ENCODE measurements at regions not wholly inside any gene's neighbourhood (a gene's known extent, or its start where the extent isn't known, plus 50 kb on each side); places are given as distances from the start of the nearest gene placed in this dataset.

DNA sequence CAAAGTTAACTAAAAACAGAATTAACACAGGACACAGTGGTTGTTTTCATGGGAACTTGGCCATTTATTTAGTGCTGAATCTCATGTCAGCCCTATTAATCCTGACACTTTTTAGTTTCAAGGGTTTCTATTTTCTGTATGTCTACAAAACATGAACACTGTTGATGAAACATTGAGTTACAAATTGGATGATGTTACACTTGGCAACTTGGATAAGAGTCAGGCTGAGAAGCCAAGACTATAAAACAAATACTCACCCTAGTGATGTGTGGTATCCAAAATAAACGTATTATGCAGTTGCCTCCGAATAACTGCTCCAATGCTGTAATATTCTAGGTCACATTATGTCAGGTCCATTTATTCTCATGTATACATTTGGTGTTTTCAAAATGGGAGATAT is 349.6 kb downstream of the ZIC1 start:
- no peak overlapping the region for H3K4me3 ChIP-seq

DNA sequence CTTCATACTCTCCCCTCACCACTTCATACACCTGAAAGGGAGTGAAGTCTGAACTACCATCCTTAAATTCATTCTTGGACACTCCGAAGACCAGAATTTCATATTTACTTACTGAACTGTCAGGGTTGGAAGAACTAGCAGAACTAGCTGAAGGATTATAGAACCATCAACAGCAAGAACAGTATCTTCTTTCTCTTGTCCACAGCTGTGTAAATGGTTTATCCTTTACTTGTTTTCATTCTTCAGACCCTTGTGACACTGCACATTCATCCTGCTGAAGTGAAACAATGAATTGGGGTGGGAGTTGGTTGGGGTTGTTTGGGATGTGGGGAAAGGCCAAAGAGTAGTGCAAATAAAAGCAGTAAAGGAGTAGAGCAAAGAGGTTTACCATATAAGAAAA is 350.9 kb downstream of the ZIC1 start:
- WGBS, 2 donors (ENCODE audit: low coverage in 1 of 2): 50 to 88% methylated on average over 1 of the region's 1 CpG
- TF ChIP-seq, protein P1, sequence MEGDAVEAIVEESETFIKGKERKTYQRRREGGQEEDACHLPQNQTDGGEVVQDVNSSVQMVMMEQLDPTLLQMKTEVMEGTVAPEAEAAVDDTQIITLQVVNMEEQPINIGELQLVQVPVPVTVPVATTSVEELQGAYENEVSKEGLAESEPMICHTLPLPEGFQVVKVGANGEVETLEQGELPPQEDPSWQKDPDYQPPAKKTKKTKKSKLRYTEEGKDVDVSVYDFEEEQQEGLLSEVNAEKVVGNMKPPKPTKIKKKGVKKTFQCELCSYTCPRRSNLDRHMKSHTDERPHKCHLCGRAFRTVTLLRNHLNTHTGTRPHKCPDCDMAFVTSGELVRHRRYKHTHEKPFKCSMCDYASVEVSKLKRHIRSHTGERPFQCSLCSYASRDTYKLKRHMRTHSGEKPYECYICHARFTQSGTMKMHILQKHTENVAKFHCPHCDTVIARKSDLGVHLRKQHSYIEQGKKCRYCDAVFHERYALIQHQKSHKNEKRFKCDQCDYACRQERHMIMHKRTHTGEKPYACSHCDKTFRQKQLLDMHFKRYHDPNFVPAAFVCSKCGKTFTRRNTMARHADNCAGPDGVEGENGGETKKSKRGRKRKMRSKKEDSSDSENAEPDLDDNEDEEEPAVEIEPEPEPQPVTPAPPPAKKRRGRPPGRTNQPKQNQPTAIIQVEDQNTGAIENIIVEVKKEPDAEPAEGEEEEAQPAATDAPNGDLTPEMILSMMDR (IDR thresholded peaks at IDR 0.05): no peak
- TF ChIP-seq EP300 (IDR thresholded peaks at IDR 0.05) (no peak), POLR2AphosphoS5 (IDR thresholded peaks at IDR 0.05) (no peak), POLR2A (IDR thresholded peaks at IDR 0.05) (no peak)
- no peaks in the 10 kb centered on the region for H3K9me3 ChIP-seq
- H3K27ac ChIP-seq: peak overlapping the region in 1 of 4 donors; percentile 29
- H3K4me3 ChIP-seq: no peak overlapping the region
- no peaks in the 10 kb centered on the region for H3K27me3 ChIP-seq
- no peak for ATAC-seq
- peaks cover 3 to 24% (median 6%) of the 10 kb centered on the region in 3 donors for H3K4me1 ChIP-seq
- H3K36me3 ChIP-seq: no peaks in the 10 kb centered on the region

More for the DNA sequence above, 349.6 kb downstream of the ZIC1 start:
- Histone ChIP-seq H3K4me1 (peaks cover 3 to 24% (median 6%) of the 10 kb centered on the region in 3 donors), H3K27ac (peak overlapping the region in 3 of 4 donors; percentile 1 to 25 (median 2)), H3K36me3 (no peaks in the 10 kb centered on the region), H3K9me3 (no peaks in the 10 kb centered on the region), H3K27me3 (no peaks in the 10 kb centered on the region)
- no peak for TF ChIP-seq POLR2AphosphoS5 (IDR thresholded peaks at IDR 0.05)
- TF ChIP-seq POLR2A (IDR thresholded peaks at IDR 0.05): no peak
- TF ChIP-seq, protein P1 (IDR thresholded peaks at IDR 0.05): no peak
- TF ChIP-seq EP300 (IDR thresholded peaks at IDR 0.05): no peak
- WGBS, 2 donors (ENCODE audit: low coverage in 1 of 2): 11 to 26% methylated on average over 2 of the region's 2 CpGs
- no peak for ATAC-seq

DNA sequence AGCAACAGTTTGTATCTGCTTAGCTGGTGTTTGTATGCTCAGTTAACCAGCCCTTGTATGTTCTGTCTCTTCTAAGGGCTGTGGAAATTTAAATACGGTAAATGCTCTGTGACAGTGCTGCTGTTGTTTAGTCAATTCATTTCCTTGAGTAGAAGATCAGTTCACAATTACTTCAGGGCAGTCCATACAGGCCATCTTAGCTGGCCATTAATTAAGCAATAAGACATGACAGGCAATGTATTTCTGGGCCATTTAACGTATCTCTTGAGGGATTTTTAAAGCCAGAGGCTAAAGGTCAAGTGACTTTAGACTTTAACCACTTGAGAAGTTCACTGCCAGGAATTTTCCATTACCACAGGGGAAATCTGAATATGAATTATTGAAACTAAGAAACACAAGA is 351.8 kb downstream of the ZIC1 start:
- no peak for ATAC-seq
- no peaks in the 10 kb centered on the region for H3K9me3 ChIP-seq
- H3K4me3 ChIP-seq: no peak overlapping the region
- no peak for TF ChIP-seq POLR2A (IDR thresholded peaks at IDR 0.05)
- WGBS, 2 donors (ENCODE audit: low coverage in 1 of 2): 13 to 23% methylated on average over 2 of the region's 2 CpGs
- no peaks in the 10 kb centered on the region for H3K27me3 ChIP-seq
- H3K36me3 ChIP-seq: no peaks in the 10 kb centered on the region
- H3K27ac ChIP-seq: no peak overlapping the region
- H3K4me1 ChIP-seq: peaks cover 3 to 24% (median 6%) of the 10 kb centered on the region in 3 donors

DNA sequence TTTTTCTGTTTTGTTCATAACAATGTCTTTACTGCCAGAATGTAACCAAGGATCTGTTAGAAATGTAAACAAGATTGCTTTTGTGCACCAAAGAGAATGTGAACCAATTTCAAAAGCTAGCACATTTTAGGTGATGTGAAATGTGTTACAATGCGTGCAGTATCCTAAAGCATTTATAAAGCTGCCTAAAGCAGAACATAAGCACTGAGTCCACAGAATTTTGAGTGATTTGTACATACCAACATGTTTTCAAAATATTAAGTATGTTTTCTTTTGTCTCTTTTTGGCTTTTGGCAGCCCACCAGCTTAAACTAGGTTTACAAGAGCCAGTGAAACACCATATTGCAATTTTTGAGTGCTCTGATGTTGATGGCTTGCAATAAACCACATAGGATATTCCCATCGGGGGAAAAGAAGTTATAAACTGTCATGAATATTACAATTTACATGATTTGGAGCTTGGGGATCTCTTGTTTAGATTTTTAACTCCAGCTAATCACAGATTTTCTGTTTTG is 364.0 kb downstream of the ZIC1 start:
- WGBS, 2 donors (ENCODE audit: low coverage in 1 of 2): 62 to 67% methylated on average over 2 of the region's 2 CpGs
- Histone ChIP-seq H3K9me3 (no peaks in the 10 kb centered on the region), H3K4me3 (no peak overlapping the region), H3K27me3 (no peaks in the 10 kb centered on the region), H3K27ac (no peak overlapping the region), H3K36me3 (no peaks in the 10 kb centered on the region), H3K4me1 (no peaks in the 10 kb centered on the region)
- TF ChIP-seq, protein P1 (IDR thresholded peaks at IDR 0.05): no peak
- TF ChIP-seq EP300 (IDR thresholded peaks at IDR 0.05): no peak
- no peak for TF ChIP-seq POLR2A (IDR thresholded peaks at IDR 0.05)
- no peak for TF ChIP-seq POLR2AphosphoS5 (IDR thresholded peaks at IDR 0.05)
- no peak for ATAC-seq

DNA sequence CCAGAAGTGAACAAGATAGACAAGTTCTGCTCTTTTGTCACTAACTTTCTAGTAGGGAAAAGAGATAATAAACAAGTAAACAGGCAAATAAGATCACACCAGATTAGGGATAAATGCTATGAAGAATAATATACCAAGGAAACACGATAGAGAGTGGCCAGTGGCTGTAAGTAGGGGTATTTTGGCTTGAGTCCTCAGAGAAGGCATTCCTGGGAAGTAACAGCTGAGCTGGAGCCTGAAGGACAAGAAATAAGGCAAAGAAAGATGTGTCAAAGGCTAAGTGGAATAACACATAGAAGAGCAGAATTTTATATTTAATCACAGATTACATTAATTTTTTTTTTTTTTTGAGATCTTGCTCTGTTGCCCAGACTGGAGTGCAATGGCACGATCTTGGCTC is 366.2 kb downstream of the ZIC1 start:
- Histone ChIP-seq H3K4me3 (no peak overlapping the region), H3K27me3 (no peaks in the 10 kb centered on the region), H3K4me1 (no peaks in the 10 kb centered on the region), H3K27ac (no peak overlapping the region), H3K36me3 (no peaks in the 10 kb centered on the region), H3K9me3 (no peaks in the 10 kb centered on the region)
- TF ChIP-seq EP300 (IDR thresholded peaks at IDR 0.05) (no peak), POLR2A (IDR thresholded peaks at IDR 0.05) (no peak), POLR2AphosphoS5 (IDR thresholded peaks at IDR 0.05) (no peak)
- TF ChIP-seq, protein P1 (IDR thresholded peaks at IDR 0.05): no peak
- ATAC-seq: no peak
- 67 to 76% methylated on average over 1 to 2 of the region's 2 CpGs for WGBS, 2 donors (ENCODE audit: low coverage in 1 of 2)

Measured in gastroesophageal sphincter (tissue), 4 donors.